ENCODE measurements at regions not wholly inside any gene's neighbourhood (a gene's known extent, or its start where the extent isn't known, plus 50 kb on each side); places are given as distances from the start of the nearest gene placed in this dataset.

GRCh38 chr13:44844786-44845185, 144.5 kb downstream of the NUFIP1 start:
- no peak for TF ChIP-seq CTCF (IDR thresholded peaks at IDR 0.05; ENCODE audit: low read depth, low read length, missing input control)
- no peak for TF ChIP-seq GABPA (IDR thresholded peaks at IDR 0.05 in 1 of 2, conservative IDR thresholded peaks at IDR 0.05 in 1 of 2)
- no peak for TF ChIP-seq YY1 (IDR thresholded peaks at IDR 0.05)
- TF ChIP-seq MAX (IDR thresholded peaks at IDR 0.05) = no peak
- no peak for TF ChIP-seq RAD21 (IDR thresholded peaks at IDR 0.05)

All from liver (tissue), 3 donors.